22Rv1 (cell line): ENCODE measurements at regions not wholly inside any gene's neighbourhood (a gene's known extent, or its start where the extent isn't known, plus 50 kb on each side); places are given as distances from the start of the nearest gene placed in this dataset.

Source experiments
- H3K27ac ChIP-seq: fragments of 450-650 bp; 2 replicates; pipeline ENCODE4 v1.5.1; 2017
- CTCF ChIP-seq: fragments of 450-650 bp; IDR thresholded peaks from 2 replicates; pipeline ENCODE4 v1.5.1; 2017; ENCODE audit warnings: mild to moderate bottlenecking
- ZFX ChIP-seq: fragments of 450-650 bp; IDR thresholded peaks from 2 replicates; pipeline ENCODE4 v1.6.1; 2017; ENCODE audit warnings: antibody characterized with exemption, borderline replicate concordance

- H3K27ac ChIP-seq: no peak overlapping the region
- TF ChIP-seq ZFX (no peak), CTCF (no peak)
Observed at GRCh38 chr20:6618051-6618450, 149.4 kb upstream of the BMP2 start.

GRCh38 chr20:6616421-6616820 is 151.1 kb upstream of the BMP2 start:
- H3K27ac ChIP-seq: no peak overlapping the region
- TF ChIP-seq ZFX: no peak
- TF ChIP-seq CTCF: no peak

GRCh38 chr20:6614836-6615235 is 152.7 kb upstream of the BMP2 start:
- H3K27ac ChIP-seq: no peak overlapping the region
- TF ChIP-seq ZFX (no peak), CTCF (no peak)

GRCh38 chr20:6613280-6613861 is 154.1 kb upstream of the BMP2 start:
- TF ChIP-seq CTCF (no peak), ZFX (no peak)
- H3K27ac ChIP-seq: no peak overlapping the region

- TF ChIP-seq CTCF: no peak
- no peak for TF ChIP-seq ZFX
Observed at GRCh38 chr20:6612606-6612923, 154.9 kb upstream of the BMP2 start.

GRCh38 chr20:6611911-6612605 is 155.4 kb upstream of the BMP2 start:
- no peak overlapping the region for H3K27ac ChIP-seq
- TF ChIP-seq ZFX (no peak), CTCF (no peak)

More at GRCh38 chr20:6612606-6612923, 154.9 kb upstream of the BMP2 start:
- no peak overlapping the region for H3K27ac ChIP-seq

GRCh38 chr20:6606651-6607050 is 160.8 kb upstream of the BMP2 start:
- H3K27ac ChIP-seq: no peak overlapping the region
- TF ChIP-seq ZFX (no peak), CTCF (no peak)
